ENCODE measurements at regions not wholly inside any gene's neighbourhood (a gene's known extent, or its start where the extent isn't known, plus 50 kb on each side); places are given as distances from the start of the nearest gene placed in this dataset.

DNA sequence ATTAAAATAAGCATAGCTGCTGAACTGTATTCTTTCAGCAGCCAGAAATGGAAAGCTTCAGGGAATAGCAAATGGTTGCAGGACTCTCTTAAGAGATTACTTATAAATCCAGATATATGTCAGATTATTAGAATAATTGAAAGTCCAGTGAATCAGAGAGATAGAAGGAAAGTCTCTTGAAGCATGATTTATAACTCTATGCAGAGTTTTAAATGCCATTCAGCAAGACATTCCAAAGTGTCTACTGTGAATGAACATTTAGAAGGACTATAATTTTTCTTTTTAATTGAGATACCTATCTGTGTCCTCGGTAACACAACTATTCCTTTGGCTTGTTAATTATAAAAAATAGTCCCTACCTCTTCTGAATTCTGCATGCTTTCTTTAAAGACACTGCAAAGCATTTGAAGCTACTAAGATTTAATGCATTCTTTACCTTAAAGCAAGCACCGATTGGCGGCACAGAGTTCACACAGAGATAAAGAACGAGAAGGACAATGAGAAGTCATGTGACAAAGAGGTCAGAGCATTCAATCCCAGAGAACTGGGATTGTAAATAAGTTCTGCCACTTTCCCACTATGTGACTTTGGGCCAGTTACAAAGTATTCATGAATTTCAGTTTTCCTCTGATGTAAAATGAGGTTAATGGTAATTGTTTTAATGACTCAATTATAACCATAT lies 371.0 kb upstream of the ATP2B1 start:
- DNase-seq (ENCODE audit: low read depth) = no peak

DNA sequence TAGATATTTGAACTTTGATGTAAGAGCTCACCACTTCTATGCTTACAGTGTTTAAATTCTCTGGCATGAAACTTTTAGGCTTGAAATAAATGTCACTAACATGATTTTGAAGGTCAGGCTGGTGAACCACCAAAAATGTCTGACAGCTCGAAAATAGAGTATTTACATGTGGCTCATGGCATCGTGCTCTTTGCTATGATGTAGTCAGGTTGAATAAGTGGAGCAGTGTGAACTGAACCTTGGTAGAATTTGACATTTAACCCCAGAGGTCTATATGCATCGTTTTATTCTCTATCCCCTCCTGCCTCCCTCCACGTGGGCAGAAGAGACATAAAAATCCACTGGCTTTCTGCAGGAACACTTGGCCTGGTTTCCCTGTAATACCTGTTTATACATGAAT lies 369.7 kb upstream of the ATP2B1 start:
- no peak for DNase-seq (ENCODE audit: low read depth)

DNA sequence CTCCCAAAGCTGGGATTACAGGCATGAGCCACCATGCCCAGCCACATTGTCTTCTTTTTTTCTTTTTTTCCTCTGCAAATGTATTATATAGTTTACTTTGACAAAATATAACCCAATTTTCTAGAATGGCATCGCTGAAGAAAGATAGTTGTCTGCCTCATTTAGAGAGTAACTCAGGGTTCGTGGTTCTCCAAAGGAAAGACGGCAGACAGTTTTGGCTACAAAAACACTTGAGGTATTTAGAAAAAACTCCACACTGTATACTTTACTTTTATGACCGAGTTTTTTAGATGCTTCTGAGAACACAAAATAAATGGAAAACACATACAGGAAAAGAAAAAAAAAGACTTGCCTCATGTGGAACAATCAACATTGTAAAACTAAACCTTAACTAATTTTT lies 369.1 kb upstream of the ATP2B1 start:
- no peak for DNase-seq (ENCODE audit: low read depth)

DNA sequence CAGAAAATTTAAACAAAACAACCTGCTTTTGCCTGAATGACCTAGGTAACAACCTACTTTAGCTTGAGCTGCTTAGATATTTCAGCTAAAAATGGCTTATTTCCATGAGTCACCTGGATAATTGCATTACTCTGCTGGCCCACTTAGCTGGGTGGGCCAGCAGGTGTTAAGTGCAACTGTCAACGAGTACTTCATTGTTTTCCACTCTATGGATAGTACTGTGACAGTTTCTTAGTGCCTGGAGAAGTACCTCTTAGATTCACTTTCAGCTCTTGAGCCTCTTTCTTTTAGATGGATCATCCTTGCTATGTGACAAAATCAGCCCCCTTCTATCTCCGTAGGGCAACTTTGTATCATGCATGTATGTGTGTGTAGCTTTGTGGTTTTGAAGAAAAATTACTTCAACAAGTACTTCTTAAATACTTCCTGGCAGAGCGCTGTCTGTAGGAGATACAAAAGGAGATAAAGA lies 368.2 kb upstream of the ATP2B1 start:
- DNase-seq (ENCODE audit: low read depth) = no peak

DNA sequence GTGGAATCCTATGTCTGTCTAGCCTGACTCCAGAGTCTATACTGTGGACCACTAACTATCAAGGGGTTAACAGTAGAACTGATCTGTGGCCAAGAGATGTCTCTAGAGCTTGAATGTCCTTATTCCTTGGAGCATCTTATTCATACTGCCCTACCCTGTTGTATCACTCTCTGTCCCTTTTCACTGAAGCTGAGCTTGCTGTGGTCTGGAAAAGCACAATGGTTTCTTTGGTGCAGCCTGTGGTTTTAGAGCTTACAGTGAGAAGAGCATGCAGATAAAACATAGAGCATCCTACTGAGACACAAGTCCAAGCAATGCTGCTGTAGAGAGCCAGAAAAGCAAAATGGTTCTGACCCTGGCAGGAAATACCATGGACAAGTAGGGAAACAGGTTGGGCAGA lies 367.0 kb upstream of the ATP2B1 start:
- DNase-seq (ENCODE audit: low read depth) = no peak

- no peak for DNase-seq (ENCODE audit: low read depth)
Observed at GRCh38 chr12:90074086-90074485, 365.4 kb upstream of the ATP2B1 start.

DNA sequence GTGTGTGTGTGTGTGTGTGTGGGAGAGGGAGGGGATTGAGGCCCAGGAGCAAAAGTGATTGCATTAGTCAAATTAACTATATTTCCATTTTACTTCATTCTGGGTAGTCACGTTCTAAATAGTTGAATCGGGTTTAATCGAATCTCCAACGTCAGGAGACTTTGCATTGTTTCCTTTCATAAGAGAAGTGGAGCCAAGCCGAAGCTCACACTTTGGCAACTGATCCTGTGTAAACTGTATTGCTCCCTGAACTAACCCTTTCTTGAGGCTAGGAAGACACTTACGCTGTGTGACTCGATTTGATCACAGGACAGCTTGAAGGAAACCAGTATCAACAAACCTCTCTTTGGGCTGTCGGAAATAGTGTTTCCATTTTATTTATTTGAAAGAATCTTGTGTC lies 363.4 kb upstream of the ATP2B1 start:
- no peak for DNase-seq (ENCODE audit: low read depth)

DNA sequence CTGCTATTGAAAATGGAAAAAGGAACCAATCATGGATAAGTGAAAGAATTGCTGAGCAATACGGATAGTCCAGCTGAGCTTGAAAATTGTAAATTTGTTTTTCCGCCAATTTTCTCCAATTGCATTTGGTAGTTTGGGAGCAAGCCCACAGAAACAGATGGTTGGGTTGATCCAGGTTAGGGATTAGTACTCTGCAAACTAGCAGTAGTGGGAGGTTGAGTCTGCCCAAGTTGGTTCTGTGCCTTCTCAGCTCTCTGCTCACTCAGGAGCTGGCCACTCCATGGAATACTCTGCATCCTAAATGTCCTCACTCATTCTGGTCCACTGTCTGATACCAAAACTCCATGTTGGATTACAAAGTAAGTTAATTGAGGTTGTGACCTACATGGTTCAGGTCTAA lies 361.1 kb upstream of the ATP2B1 start:
- no peak for DNase-seq (ENCODE audit: low read depth)

- DNase-seq (ENCODE audit: low read depth) = no peak
Observed at GRCh38 chr12:90067791-90068190, 359.2 kb upstream of the ATP2B1 start.

- DNase-seq (ENCODE audit: low read depth) = peak; percentile 85
Observed at GRCh38 chr12:90064852-90065801, 356.5 kb upstream of the ATP2B1 start.

DNA sequence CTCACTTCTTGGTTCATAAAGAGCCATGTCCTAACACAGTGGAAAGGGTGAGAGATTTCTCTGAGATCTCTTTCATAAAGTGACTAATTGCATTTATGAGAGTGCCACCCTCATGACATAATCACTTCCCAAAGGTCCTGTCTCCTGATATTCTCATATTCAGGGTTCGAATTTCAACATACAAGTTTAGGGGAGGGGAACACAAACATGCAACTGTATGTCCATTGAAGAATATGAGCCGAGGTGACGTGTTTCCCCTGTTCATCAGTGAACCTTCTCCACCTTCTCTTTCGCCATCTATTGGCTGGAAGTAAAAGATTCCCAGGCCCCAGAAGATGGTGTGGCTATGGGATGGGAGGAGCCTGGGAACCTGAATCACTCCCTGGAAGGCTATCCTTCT lies 354.2 kb upstream of the ATP2B1 start:
- DNase-seq (ENCODE audit: low read depth) = no peak

DNA sequence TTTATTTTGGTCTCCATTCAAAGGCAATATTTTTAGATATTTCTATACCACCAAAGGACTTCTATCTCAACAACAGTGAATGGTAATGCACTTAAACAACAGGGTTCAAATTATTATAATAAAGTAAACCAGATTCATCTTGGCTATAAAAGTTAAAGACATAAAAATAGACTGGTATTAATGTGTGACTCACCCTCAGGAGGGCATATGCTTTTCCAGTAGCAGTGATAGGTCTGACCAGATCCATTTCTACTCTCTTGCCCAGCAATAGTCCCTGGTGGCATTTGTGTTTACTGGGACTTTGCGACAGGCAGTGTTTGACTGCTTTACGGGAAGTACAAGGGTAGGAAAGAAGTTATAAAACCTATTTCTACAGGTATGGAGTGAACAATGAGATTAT lies 353.2 kb upstream of the ATP2B1 start:
- DNase-seq (ENCODE audit: low read depth) = no peak

DNA sequence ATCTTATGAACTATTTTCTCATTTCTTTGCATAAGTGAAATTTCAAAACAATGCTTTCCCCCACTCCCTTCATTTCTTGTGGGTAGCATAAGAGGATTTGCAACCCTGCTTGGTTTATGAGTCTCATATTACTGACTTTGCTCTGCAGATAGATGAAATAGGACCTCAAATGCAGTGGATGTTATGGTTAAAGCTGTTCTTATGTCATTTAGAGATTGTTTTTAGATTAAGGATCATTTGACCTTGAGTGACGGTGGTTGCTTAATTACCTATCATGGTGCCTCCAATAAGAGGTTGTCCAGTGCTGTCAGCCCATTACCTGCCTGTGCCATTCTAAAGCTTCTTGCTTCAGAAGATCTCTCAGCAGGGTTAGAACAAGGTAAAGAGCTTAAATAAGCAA lies 351.4 kb upstream of the ATP2B1 start:
- DNase-seq (ENCODE audit: low read depth) = no peak

DNA sequence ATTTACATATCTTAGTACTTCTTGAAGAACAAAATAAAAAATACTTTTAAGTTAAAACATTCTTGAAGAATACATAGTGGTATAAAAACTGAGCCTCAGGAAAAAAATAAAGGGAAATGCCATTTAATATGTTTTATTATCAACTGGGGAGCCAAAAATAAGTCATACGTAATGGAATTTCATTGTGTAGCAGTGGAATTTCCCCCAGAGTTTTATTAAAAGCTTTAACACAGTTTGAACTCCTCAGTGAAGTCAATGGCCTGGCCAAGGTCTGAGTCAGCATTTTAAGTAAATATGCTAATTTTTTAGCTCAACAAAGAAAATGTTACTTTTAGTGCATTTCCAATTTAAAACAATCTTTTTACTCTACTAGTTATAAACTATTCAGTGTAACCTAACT lies 350.1 kb upstream of the ATP2B1 start:
- peak; percentile 63 for DNase-seq (ENCODE audit: low read depth)

- DNase-seq (ENCODE audit: low read depth) = no peak
Observed at GRCh38 chr12:90055071-90055470, 346.4 kb upstream of the ATP2B1 start.

DNA sequence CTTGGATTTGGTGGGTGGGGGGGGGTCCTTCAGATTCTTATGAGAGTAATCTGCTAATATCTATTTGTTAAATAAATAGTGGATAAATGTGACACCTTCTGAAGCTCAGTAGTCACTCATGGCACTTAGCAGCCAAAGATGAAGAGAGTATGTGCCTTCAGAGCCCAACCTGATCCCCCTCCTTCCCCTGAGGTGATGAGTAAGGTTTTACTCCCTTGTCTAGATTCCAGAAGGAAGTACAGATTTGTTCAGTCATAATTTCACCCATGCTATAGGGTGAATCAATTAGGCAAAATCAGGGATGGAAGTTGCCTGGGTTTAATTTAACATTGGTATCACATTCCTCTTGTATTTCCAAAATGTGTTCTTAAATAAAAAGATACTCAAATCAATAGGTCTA lies 340.3 kb upstream of the ATP2B1 start:
- no peak for DNase-seq (ENCODE audit: low read depth)

- DNase-seq (ENCODE audit: low read depth) = no peak
Observed at GRCh38 chr12:90045559-90045958, 336.9 kb upstream of the ATP2B1 start.

DNA sequence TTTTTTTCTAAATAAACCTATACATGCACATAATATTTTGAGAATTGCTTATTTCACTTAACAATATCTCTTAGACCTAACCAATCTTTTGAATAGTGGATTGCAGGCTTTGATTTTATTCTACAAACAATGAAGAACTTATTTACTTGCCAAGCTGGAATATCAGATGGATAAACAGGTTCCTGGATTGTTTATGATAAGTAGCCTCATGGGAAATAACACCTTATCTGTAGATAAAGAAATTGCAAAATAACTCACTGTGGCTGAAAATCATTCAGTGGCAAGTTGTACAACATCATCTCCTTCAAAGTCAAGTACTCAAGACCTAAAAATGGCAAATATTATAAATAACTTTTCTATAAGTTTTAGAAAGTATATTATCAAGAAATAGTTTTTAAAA lies 335.4 kb upstream of the ATP2B1 start:
- DNase-seq (ENCODE audit: low read depth) = no peak

DNA sequence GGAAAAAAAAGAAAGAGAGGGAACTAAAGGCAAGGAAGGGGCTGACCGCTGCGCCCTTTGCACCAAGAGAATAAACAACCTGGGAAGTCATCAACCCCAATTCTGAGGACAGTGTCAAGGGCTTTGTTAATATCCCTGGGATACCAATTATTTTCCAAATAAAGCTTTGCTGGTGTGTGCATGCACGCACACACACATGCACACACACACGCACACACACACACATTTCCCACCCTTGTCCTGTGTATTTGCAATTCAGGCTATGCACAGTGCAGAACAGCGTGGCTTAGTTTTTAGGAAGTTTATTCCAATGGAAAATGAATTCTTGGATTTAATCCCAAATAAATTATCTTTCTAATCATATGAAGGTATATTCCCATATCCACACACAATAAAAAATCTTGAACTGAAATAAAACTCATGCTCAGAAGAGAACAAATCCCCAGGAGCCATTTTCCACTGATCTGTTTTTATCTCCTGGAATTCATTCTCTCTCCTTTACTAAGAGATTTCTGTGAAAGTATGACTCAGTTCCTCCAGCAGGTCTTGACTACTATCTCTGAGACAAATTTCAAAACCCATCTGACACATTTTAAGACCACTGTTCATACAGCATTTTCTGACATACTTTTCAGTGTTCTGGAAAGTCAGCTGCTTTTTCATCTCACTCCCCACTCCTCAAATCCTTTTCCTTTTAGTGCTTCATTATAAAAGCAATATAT lies 334.4 kb upstream of the ATP2B1 start:
- DNase-seq (ENCODE audit: low read depth) = peak; percentile 59

- DNase-seq (ENCODE audit: low read depth) = no peak
Observed at GRCh38 chr12:90038289-90038688, 329.7 kb upstream of the ATP2B1 start.

GRCh38 chr12:90037740-90038139 lies 329.1 kb upstream of the ATP2B1 start:
- DNase-seq (ENCODE audit: low read depth) = no peak

DNA sequence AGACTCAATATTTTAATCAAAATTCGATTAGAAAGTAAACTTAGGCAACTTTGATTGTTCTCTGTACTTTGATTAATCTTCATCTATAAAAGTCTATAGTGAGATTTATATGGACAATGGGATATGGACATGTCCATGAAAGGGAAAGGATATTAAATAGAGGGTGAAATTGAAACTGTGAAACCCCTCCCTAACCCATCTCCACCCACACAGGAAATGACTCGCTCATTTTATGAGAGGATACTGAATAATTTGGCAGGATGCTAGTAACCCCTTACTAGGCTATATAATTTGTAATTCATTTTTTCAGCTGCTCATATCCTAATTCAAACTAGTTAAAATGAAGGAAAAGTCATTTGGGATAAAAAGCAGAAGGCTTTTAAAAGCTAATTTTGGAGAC lies 328.0 kb upstream of the ATP2B1 start:
- DNase-seq (ENCODE audit: low read depth) = peak; percentile 64

DNA sequence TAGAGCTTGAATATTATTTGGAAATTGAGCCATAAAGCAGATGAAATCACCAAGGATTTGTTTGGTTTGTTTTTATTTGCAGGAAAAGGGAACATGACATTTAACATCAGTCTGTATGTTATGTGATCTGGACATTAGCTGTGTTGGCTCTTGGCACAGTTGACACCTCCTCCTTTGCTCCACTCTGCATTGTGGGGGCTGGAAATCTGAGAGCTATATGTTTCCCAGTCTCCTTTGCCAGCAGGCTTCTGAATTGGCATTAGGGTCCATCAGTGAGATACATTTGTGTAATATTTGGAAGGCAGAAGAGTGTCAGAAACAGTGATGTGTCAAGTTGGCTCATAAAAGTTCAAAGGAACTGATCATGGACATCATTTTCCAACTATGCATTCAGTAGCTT lies 322.1 kb upstream of the ATP2B1 start:
- no peak for DNase-seq (ENCODE audit: low read depth)
